ENCODE measurements at regions not wholly inside any gene's neighbourhood (a gene's known extent, or its start where the extent isn't known, plus 50 kb on each side); places are given as distances from the start of the nearest gene placed in this dataset.
"Not testable (repeated sequence)": the region's sequence is repeated elsewhere in the genome, so short reads cannot be mapped to it uniquely, and the experiment has no call there.

DNA sequence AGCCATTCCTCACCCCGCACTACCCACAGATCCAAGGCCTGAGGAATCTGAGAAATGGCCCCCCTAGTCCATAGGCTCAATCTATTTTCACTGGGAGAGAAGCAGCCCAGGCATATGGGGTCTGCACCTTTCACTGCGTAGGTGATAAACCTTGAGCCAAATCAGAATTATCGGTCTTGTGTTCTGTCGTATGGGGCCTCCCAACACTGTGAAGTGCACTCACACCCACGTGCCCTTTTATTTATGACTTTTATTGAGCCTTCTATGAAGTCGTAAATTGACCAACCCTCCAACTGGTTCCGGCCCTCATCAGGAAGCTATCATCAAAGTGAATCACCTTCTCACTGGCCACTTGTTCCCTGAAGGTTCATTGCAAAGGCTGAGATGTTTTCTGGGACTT lies 259.3 kb downstream of the NPIPA7 start:
- POLR2A ChIA-PET; H3K36me3 ChIP-seq (ENCODE audit: control insufficient read depth, insufficient read depth, low read length); H3K4me3 Mint-ChIP-seq (ENCODE audit: unreplicated experiment); DNase-seq; H3K36me3 Mint-ChIP-seq (ENCODE audit: insufficient read depth, unreplicated experiment); BruUV-seq (replicated peaks); H3K9me3 ChIP-seq; H3K27ac Mint-ChIP-seq (ENCODE audit: unreplicated experiment); H3K4me1 ChIP-seq; H3K27me3 ChIP-seq (replicated peaks; ENCODE audit: control insufficient read depth, insufficient read depth, low read length); H3K4me1 Mint-ChIP-seq (ENCODE audit: low read depth, unreplicated experiment); H3K4me3 ChIP-seq (ENCODE audit: low read depth, low read length); H3K27me3 Mint-ChIP-seq (ENCODE audit: insufficient read depth, unreplicated experiment); intact Hi-C loops (cut with micrococcal nuclease; ENCODE audit: unreplicated experiment); H3K9me3 Mint-ChIP-seq (ENCODE audit: unreplicated experiment): not testable (repeated sequence)
- CTCF ChIA-PET, result interaction anchor here (0.6 kb wide), 2 partner anchors 191 to 1196 kb away, joined by 4 to 5 read pairs; no protein-coding TSS in a partner anchor

DNA sequence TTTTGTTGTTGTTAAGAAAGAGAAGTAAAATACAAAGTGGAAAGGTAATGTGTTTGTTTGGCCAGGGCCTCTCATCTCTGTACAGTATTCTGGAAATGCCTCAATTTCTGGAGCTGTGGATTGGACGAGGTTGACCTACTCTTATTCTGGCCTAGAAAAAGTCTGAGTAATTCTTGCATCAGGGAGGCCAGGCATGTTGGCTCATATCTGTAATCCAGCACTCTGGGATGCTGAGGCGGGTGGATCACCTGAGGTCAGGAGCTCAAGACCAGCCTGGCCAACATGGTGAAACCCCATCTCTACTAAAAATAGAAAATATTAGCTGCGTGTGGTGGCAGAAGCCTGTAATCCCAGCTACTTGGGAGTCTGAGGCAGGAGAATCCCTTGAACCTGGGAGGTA lies 259.8 kb downstream of the NPIPA7 start:
- H3K36me3 ChIP-seq (ENCODE audit: control insufficient read depth, insufficient read depth, low read length); POLR2A ChIA-PET; DNase-seq; H3K4me1 Mint-ChIP-seq (ENCODE audit: low read depth, unreplicated experiment); BruUV-seq (replicated peaks); intact Hi-C loops (cut with micrococcal nuclease; ENCODE audit: unreplicated experiment); H3K27me3 Mint-ChIP-seq (ENCODE audit: insufficient read depth, unreplicated experiment); H3K27ac Mint-ChIP-seq (ENCODE audit: unreplicated experiment); H3K4me1 ChIP-seq; H3K9me3 ChIP-seq; H3K27me3 ChIP-seq (replicated peaks; ENCODE audit: control insufficient read depth, insufficient read depth, low read length); H3K4me3 Mint-ChIP-seq (ENCODE audit: unreplicated experiment); H3K9me3 Mint-ChIP-seq (ENCODE audit: unreplicated experiment); H3K4me3 ChIP-seq (ENCODE audit: low read depth, low read length); H3K36me3 Mint-ChIP-seq (ENCODE audit: insufficient read depth, unreplicated experiment): not testable (repeated sequence)
- CTCF ChIA-PET, result interaction anchor here (0.6 kb wide), 2 partner anchors 191 to 1195 kb away, joined by 4 to 5 read pairs; no protein-coding TSS in a partner anchor

GRCh38 chr16:16643828-16644227 lies 264.9 kb downstream of the NPIPA7 start:
- DNase-seq; H3K9me3 ChIP-seq; BruUV-seq (replicated peaks); H3K36me3 Mint-ChIP-seq (ENCODE audit: insufficient read depth, unreplicated experiment); intact Hi-C loops (cut with micrococcal nuclease; ENCODE audit: unreplicated experiment); H3K4me3 Mint-ChIP-seq (ENCODE audit: unreplicated experiment); H3K9me3 Mint-ChIP-seq (ENCODE audit: unreplicated experiment); H3K4me3 ChIP-seq (ENCODE audit: low read depth, low read length); H3K4me1 Mint-ChIP-seq (ENCODE audit: low read depth, unreplicated experiment); H3K27me3 ChIP-seq (replicated peaks; ENCODE audit: control insufficient read depth, insufficient read depth, low read length); CTCF ChIA-PET; POLR2A ChIA-PET; H3K27me3 Mint-ChIP-seq (ENCODE audit: insufficient read depth, unreplicated experiment); H3K27ac Mint-ChIP-seq (ENCODE audit: unreplicated experiment); H3K4me1 ChIP-seq; H3K36me3 ChIP-seq (ENCODE audit: control insufficient read depth, insufficient read depth, low read length): not testable (repeated sequence)

- CTCF ChIA-PET; H3K9me3 ChIP-seq; H3K4me3 Mint-ChIP-seq (ENCODE audit: unreplicated experiment): not testable (repeated sequence)
Measured at GRCh38 chr16:16648002-16648401, 269.1 kb downstream of the NPIPA7 start.

GRCh38 chr16:16672180-16672812 lies 293.4 kb downstream of the NPIPA7 start:
- CTCF ChIA-PET; H3K27ac Mint-ChIP-seq (ENCODE audit: unreplicated experiment); BruUV-seq (replicated peaks); intact Hi-C loops (cut with micrococcal nuclease; ENCODE audit: unreplicated experiment); H3K4me3 Mint-ChIP-seq (ENCODE audit: unreplicated experiment); H3K4me1 Mint-ChIP-seq (ENCODE audit: low read depth, unreplicated experiment); H3K27me3 Mint-ChIP-seq (ENCODE audit: insufficient read depth, unreplicated experiment); POLR2A ChIA-PET; DNase-seq; H3K4me3 ChIP-seq (ENCODE audit: low read depth, low read length); H3K36me3 Mint-ChIP-seq (ENCODE audit: insufficient read depth, unreplicated experiment); H3K36me3 ChIP-seq (ENCODE audit: control insufficient read depth, insufficient read depth, low read length); H3K4me1 ChIP-seq; H3K9me3 ChIP-seq; H3K27me3 ChIP-seq (replicated peaks; ENCODE audit: control insufficient read depth, insufficient read depth, low read length); H3K9me3 Mint-ChIP-seq (ENCODE audit: unreplicated experiment): not testable (repeated sequence)

More at GRCh38 chr16:16648002-16648401, 269.1 kb downstream of the NPIPA7 start:
- POLR2A ChIA-PET; H3K4me1 ChIP-seq; H3K4me3 ChIP-seq (ENCODE audit: low read depth, low read length); H3K36me3 Mint-ChIP-seq (ENCODE audit: insufficient read depth, unreplicated experiment); intact Hi-C loops (cut with micrococcal nuclease; ENCODE audit: unreplicated experiment); H3K4me1 Mint-ChIP-seq (ENCODE audit: low read depth, unreplicated experiment); H3K27me3 ChIP-seq (replicated peaks; ENCODE audit: control insufficient read depth, insufficient read depth, low read length); H3K36me3 ChIP-seq (ENCODE audit: control insufficient read depth, insufficient read depth, low read length); H3K27ac Mint-ChIP-seq (ENCODE audit: unreplicated experiment); H3K9me3 Mint-ChIP-seq (ENCODE audit: unreplicated experiment); BruUV-seq (replicated peaks); DNase-seq; H3K27me3 Mint-ChIP-seq (ENCODE audit: insufficient read depth, unreplicated experiment): not testable (repeated sequence)

GRCh38 chr16:16674820-16675219 lies 295.9 kb downstream of the NPIPA7 start:
- CTCF ChIA-PET; H3K27me3 ChIP-seq (replicated peaks; ENCODE audit: control insufficient read depth, insufficient read depth, low read length); POLR2A ChIA-PET; H3K36me3 ChIP-seq (ENCODE audit: control insufficient read depth, insufficient read depth, low read length); H3K9me3 Mint-ChIP-seq (ENCODE audit: unreplicated experiment); H3K4me3 Mint-ChIP-seq (ENCODE audit: unreplicated experiment); H3K4me3 ChIP-seq (ENCODE audit: low read depth, low read length); H3K9me3 ChIP-seq; BruUV-seq (replicated peaks); DNase-seq; H3K27me3 Mint-ChIP-seq (ENCODE audit: insufficient read depth, unreplicated experiment); intact Hi-C loops (cut with micrococcal nuclease; ENCODE audit: unreplicated experiment); H3K4me1 ChIP-seq; H3K36me3 Mint-ChIP-seq (ENCODE audit: insufficient read depth, unreplicated experiment); H3K27ac Mint-ChIP-seq (ENCODE audit: unreplicated experiment); H3K4me1 Mint-ChIP-seq (ENCODE audit: low read depth, unreplicated experiment): not testable (repeated sequence)

- H3K36me3 ChIP-seq (ENCODE audit: control insufficient read depth, insufficient read depth, low read length); H3K27ac Mint-ChIP-seq (ENCODE audit: unreplicated experiment); H3K4me3 ChIP-seq (ENCODE audit: low read depth, low read length); H3K4me1 Mint-ChIP-seq (ENCODE audit: low read depth, unreplicated experiment); H3K4me3 Mint-ChIP-seq (ENCODE audit: unreplicated experiment); H3K27me3 Mint-ChIP-seq (ENCODE audit: insufficient read depth, unreplicated experiment); H3K9me3 Mint-ChIP-seq (ENCODE audit: unreplicated experiment); H3K36me3 Mint-ChIP-seq (ENCODE audit: insufficient read depth, unreplicated experiment); DNase-seq; BruUV-seq (replicated peaks); H3K27me3 ChIP-seq (replicated peaks; ENCODE audit: control insufficient read depth, insufficient read depth, low read length); intact Hi-C loops (cut with micrococcal nuclease; ENCODE audit: unreplicated experiment); H3K4me1 ChIP-seq; POLR2A ChIA-PET; H3K9me3 ChIP-seq; CTCF ChIA-PET: not testable (repeated sequence)
Measured at GRCh38 chr16:16721849-16722248, 342.9 kb downstream of the NPIPA7 start.
